GM21515 (cell line): ENCODE measurements at regions not wholly inside any gene's neighbourhood (a gene's known extent, or its start where the extent isn't known, plus 50 kb on each side); places are given as distances from the start of the nearest gene placed in this dataset.
"Not testable (repeated sequence)": the region's sequence is repeated elsewhere in the genome, so short reads cannot be mapped to it uniquely, and the experiment has no call there.

Experiments
- ATAC-seq: cut with Tn5 transposase; IDR thresholded peaks from one replicate; pipeline ENCODE4 v1.9.1; 2021; ENCODE audit not compliant: unreplicated experiment

DNA sequence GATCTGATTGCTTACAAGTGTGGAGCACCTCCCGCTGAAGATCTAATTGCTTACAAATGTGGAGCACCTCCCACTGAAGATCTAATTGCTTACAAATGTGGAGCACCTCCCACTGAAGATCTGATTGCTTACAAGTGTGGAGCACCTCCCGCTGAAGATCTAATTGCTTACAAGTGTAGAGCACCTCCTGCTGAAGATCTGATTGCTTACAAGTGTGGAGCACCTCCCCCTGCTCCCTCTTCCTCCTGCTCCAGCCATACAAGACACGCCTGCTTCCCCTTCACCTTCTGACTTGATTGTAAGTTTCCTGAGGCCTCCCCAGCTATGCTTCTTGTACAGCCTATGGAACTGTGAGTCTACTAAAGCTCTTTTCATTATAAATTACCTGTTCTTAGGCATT lies 1014.9 kb downstream of the SOCS6 start:
- not testable (repeated sequence) for ATAC-seq

DNA sequence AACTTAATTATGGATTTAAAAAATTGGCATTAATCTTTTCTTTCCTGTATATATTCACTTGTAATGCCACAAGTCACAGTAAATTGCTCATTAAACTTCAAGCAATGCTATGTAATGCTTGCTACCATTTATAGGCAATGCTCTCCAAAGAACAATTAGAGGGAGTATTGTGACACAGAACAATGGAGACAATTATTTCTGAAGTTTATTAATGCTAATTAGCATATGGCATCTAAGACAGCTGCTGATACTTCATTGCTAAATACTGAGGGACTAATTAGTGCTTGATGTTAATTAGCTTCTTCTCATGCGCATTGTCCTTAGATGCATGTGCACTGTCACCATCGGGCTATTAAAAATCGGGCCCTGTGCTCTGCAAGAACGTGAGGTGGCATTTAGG lies 1012.8 kb downstream of the SOCS6 start:
- ATAC-seq = no peak

GRCh38 chr18:71294201-71294600 lies 1005.4 kb downstream of the SOCS6 start:
- not testable (repeated sequence) for ATAC-seq

DNA sequence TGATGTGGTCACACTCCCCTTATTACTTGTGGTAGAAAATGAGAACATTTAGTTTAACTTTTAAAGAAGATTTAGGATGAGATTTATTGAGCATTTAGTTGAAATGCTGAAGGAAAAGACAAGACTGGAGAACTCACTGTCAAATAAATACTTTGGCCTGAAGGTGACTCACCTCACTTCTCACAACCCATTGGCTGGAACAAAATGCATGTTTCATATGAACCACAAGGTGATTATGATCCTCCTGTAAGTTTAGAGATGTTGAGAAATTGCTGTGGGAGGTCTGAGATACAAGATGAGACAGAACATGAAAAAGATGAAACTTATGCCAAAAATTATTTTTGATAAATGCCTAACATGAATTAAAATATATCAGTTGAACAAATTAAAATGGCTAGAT lies 1004.5 kb downstream of the SOCS6 start:
- ATAC-seq = no peak

DNA sequence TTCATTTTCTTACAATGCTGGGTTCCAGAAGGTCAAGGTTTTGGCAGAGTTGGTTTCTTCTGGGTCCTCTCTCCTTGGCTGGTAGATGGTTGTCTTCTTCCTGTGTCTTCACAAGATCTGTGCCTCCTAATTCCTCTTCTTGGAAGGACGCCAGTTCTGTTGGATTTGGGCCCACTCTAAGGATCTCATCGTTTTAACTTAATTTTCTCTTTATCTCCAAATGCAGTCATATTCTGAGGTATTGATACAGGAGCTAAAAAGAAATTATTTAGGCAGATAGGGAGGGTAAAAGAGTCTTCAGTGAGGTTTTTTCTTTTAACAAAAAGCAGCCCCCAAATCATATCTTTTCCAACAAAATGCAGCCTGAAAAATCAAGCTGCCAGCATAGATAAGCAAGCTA lies 998.4 kb downstream of the SOCS6 start:
- no peak for ATAC-seq

- no peak for ATAC-seq
Observed at GRCh38 chr18:71252351-71252865, 963.6 kb downstream of the SOCS6 start.

GRCh38 chr18:71250191-71250590 lies 961.3 kb downstream of the SOCS6 start:
- ATAC-seq = no peak

GRCh38 chr18:71249791-71250190 lies 960.9 kb downstream of the SOCS6 start:
- ATAC-seq = no peak

GRCh38 chr18:71242981-71243380 lies 954.1 kb downstream of the SOCS6 start:
- no peak for ATAC-seq

DNA sequence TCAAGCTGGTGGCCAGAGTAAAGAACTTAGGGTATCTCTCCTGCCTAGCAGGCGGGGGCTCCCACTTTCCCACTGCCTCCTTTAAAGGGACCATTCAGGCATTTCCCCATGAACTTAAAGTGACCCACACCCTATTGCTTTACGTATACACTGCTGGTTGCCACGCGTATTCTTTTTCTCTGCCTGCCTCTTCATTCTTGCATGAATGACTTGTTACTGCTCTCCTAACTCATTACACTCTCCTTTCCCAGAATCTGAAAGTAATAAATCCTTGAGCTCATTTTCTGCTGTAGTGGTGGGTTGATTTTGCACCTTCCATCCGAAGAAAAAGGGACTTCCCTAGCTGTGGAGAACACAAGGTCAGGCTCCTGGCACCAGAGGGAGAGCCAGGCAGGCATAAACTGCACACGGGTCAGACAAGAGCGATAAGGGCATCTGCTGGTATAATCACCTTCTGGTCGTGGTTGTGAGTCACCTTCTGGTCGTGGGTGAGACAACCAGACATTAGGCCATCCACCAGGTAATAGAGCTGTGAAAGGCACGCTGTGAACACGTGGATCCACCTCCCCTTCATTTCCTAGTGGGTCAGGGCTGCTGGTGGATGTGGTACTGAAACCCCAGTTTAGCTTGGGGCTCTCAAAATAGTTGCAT lies 950.3 kb downstream of the SOCS6 start:
- ATAC-seq = no peak

DNA sequence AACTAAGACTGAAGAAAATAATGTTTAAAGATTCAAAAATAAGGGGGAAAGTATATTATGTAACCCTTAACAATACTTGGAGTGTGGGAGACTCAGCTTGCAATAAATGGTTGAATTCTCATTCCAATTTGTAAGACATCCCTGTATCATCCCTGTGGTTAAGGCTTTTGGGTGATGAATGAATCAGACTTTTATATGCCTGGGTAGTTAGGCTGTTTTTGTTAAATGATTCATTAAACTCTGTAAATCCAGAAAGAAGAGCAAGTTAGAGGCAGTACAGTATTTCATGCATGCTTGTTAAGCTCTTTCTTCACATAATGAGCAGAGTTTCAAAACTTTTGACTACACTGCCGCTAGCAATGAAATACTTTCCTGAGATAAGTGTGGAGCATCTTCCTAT lies 948.8 kb downstream of the SOCS6 start:
- ATAC-seq = no peak

- no peak for ATAC-seq
Observed at GRCh38 chr18:71233177-71233576, 944.3 kb downstream of the SOCS6 start.

GRCh38 chr18:71223486-71223885 lies 934.6 kb downstream of the SOCS6 start:
- no peak for ATAC-seq

- no peak for ATAC-seq
Observed at GRCh38 chr18:71221405-71221804, 932.6 kb downstream of the SOCS6 start.

DNA sequence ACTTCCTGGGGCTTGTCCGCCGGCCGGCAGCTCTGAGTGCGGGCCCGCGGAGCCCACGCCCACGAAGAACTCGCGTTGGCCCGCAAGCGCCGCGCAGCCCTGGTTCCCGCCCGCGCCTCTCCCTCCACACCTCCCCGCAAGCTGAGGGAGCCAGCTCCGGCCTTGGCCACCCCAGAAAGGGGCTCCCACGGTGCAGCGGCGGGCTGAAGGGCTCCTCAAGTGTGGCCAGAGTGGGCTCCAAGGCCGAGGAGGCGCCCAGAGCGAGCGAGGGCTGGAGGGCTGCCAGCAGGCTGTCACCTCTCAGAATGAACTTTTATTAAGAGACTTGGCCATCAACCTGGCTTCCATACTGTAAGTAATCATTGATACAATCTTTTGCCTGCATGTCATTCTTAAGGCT lies 923.9 kb downstream of the SOCS6 start:
- ATAC-seq = not testable (repeated sequence)

DNA sequence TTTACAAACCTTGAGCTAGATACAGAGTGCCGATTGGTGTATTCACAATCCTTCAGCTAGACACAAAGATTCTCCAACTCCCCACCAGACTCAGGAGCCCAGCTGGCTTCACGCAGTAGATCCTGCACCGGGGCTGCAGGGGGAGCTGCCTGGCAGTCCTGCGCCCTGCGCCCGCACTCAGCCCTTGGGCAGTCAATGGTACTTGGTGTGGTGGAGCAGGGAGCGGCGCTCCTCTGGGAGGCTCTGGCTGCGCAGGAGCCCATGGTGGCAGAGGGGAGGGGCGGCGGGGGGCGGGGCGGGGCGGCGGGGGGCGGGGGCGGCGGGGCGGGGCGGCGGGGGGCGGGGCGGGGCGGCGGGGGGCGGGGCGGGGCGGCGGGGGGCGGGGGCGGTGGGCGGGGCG lies 923.4 kb downstream of the SOCS6 start:
- no peak for ATAC-seq

DNA sequence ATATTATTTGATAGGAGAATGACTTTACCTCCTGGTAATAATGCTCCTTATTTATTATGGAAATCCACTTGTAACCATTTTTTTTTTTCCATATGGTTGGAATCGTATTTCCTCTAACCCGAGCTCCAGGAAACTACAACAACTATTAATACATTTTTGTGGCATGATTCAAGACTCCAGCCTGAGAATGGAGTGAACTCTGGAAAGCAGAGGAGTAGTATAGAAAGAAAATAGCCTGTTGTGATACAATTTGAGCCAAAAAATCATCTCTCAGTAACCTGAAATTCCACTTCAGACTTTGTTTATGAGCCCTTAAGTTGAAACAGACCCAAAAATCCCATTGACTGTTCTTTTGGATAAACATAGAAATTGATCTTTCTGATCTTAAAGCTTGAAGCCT lies 921.1 kb downstream of the SOCS6 start:
- ATAC-seq = no peak

DNA sequence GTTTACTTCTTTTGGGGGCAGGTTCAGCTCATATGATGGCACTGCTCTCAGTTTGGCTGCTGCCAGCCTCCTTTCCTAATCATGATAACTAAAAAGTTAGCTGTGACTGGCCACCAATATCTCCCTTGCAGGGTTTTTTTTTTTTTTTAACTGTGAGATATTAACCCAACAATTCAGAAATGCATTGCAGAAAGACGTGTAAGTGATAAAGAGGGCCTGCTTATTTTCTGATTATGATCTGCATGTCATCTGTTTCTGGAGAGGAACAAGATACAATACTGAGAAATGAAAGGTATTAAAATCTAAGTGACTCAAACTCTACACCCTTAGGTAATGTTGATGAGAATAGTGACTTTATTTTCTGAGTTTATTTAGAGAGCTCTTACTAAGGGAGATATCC lies 905.6 kb downstream of the SOCS6 start:
- no peak for ATAC-seq

DNA sequence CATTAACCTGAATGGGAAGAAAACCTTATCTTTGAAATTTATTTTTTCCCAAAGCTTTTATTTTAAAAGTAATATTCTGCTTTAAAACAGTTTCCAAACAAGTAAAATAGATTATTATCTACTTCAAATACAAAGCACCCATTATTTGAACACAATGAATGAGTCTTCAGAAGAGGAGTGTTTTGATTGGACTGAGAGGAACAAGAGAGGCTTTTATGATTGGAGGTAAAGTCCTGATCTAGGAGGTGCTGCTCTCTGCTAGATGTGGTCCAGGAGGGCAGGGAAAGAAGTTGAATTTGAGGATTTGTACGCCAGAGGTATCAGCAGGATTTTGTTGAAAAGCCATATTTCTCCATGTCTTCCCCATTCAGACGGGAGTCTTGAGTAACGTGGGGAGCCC lies 900.7 kb downstream of the SOCS6 start:
- ATAC-seq = no peak

GRCh38 chr18:71168557-71169145 lies 879.8 kb downstream of the SOCS6 start:
- ATAC-seq = no peak

GRCh38 chr18:71136487-71136886 lies 847.6 kb downstream of the SOCS6 start:
- no peak for ATAC-seq

GRCh38 chr18:71134122-71134521 lies 845.3 kb downstream of the SOCS6 start:
- no peak for ATAC-seq

DNA sequence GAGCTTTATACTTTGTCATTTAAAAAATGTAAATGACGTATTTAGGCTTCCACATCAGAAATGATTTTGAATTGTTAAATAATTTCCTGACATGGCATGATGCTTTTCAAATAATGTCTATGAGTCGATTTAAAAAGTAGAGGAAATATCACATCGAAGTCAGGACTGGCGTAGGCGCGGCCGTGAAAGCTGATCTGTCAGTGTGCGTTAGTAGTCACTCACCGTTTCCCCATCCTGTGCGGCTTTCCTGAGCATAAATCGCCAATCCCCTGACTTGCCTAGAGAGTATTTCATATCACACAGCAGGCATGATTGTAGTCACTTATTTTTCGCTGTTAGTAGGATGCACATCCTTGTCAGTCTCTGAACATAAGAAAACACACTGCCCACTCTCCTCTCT lies 843.1 kb downstream of the SOCS6 start:
- no peak for ATAC-seq
